ENCODE measurements at regions not wholly inside any gene's neighbourhood (a gene's known extent, or its start where the extent isn't known, plus 50 kb on each side); places are given as distances from the start of the nearest gene placed in this dataset.

DNA sequence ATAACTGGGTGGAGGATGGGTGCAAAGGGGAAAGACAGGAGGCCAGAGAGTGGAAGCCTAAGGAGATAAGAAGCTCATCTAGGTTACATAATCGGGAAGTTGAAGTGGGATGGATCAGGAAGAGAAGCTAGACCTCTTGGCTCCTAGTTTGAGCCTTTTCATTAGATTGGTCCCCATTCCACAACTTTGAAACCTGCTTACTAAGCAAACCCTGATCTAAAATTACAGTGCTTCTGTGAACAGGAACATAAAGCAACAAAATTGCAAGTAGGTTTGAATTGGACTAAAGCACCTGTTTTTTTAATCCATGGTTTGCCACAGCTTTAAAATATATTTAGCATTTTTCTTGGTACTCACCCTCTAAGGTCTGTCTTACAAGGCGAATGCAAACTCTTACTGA lies 80.4 kb upstream of the EED start:
- TF ChIP-seq, protein P1, sequence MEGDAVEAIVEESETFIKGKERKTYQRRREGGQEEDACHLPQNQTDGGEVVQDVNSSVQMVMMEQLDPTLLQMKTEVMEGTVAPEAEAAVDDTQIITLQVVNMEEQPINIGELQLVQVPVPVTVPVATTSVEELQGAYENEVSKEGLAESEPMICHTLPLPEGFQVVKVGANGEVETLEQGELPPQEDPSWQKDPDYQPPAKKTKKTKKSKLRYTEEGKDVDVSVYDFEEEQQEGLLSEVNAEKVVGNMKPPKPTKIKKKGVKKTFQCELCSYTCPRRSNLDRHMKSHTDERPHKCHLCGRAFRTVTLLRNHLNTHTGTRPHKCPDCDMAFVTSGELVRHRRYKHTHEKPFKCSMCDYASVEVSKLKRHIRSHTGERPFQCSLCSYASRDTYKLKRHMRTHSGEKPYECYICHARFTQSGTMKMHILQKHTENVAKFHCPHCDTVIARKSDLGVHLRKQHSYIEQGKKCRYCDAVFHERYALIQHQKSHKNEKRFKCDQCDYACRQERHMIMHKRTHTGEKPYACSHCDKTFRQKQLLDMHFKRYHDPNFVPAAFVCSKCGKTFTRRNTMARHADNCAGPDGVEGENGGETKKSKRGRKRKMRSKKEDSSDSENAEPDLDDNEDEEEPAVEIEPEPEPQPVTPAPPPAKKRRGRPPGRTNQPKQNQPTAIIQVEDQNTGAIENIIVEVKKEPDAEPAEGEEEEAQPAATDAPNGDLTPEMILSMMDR (IDR thresholded peaks at IDR 0.05), result no peak
- TF ChIP-seq POLR2AphosphoS5 (IDR thresholded peaks at IDR 0.05), result no peak
- TF ChIP-seq POLR2A (IDR thresholded peaks at IDR 0.05), result no peak

Measured in upper lobe of left lung (tissue), 4 donors.